Stimulated activated CD4-positive, alpha-beta T cell treated with anti-CD3 and anti-CD28 coated beads, Interleukin-1b, Interleukin-23, amount 100 ng/mL, for 48 hours (primary cell): ENCODE measurements at regions not wholly inside any gene's neighbourhood (a gene's known extent, or its start where the extent isn't known, plus 50 kb on each side); places are given as distances from the start of the nearest gene placed in this dataset.
A peak's percentile ranks its signal among the peaks of the same experiment; 100 is the strongest.

Experiments
- DNase-seq: peaks from one replicate; pipeline ENCODE4 v3.0.0-alpha.2; 2020

- DNase-seq, result no peak
Measured at GRCh38 chr4:11609751-11610150, 181.1 kb upstream of the HS3ST1 start.

GRCh38 chr4:11608992-11609391, 180.3 kb upstream of the HS3ST1 start:
- DNase-seq, result no peak

GRCh38 chr4:11606078-11606477, 177.4 kb upstream of the HS3ST1 start:
- no peak for DNase-seq

GRCh38 chr4:11605597-11605996, 176.9 kb upstream of the HS3ST1 start:
- no peak for DNase-seq

GRCh38 chr4:11604821-11605220, 176.1 kb upstream of the HS3ST1 start:
- no peak for DNase-seq

GRCh38 chr4:11603591-11604194, 175.0 kb upstream of the HS3ST1 start:
- no peak for DNase-seq

GRCh38 chr4:11602606-11603340, 174.1 kb upstream of the HS3ST1 start:
- no peak for DNase-seq

GRCh38 chr4:11599064-11599463, 170.4 kb upstream of the HS3ST1 start:
- DNase-seq, result no peak

- no peak for DNase-seq
Measured at GRCh38 chr4:11598591-11598990, 169.9 kb upstream of the HS3ST1 start.

GRCh38 chr4:11597506-11597905, 168.8 kb upstream of the HS3ST1 start:
- no peak for DNase-seq

GRCh38 chr4:11596989-11597388, 168.3 kb upstream of the HS3ST1 start:
- DNase-seq, result no peak

- no peak for DNase-seq
Measured at GRCh38 chr4:11593576-11594116, 165.0 kb upstream of the HS3ST1 start.

- no peak for DNase-seq
Measured at GRCh38 chr4:11592276-11592675, 163.6 kb upstream of the HS3ST1 start.

GRCh38 chr4:11590132-11590531, 161.4 kb upstream of the HS3ST1 start:
- DNase-seq, result no peak

- DNase-seq, result no peak
Measured at GRCh38 chr4:11589676-11590075, 161.0 kb upstream of the HS3ST1 start.

- DNase-seq, result no peak
Measured at GRCh38 chr4:11587797-11588196, 159.1 kb upstream of the HS3ST1 start.

- no peak for DNase-seq
Measured at GRCh38 chr4:11585506-11585905, 156.8 kb upstream of the HS3ST1 start.

GRCh38 chr4:11568511-11568910, 139.8 kb upstream of the HS3ST1 start:
- no peak for DNase-seq

GRCh38 chr4:11566444-11567022, 137.8 kb upstream of the HS3ST1 start:
- DNase-seq, result no peak

- peak; percentile 14 for DNase-seq
Measured at GRCh38 chr4:11565899-11566298, 137.2 kb upstream of the HS3ST1 start.

GRCh38 chr4:11565213-11565612, 136.5 kb upstream of the HS3ST1 start:
- no peak for DNase-seq

GRCh38 chr4:11564021-11564420, 135.3 kb upstream of the HS3ST1 start:
- no peak for DNase-seq

- no peak for DNase-seq
Measured at GRCh38 chr4:11549525-11549924, 120.8 kb upstream of the HS3ST1 start.

GRCh38 chr4:11548597-11549082, 119.9 kb upstream of the HS3ST1 start:
- peak; percentile 5 for DNase-seq
